Activated T-cell treated with anti-CD3 and anti-CD28 coated beads, Interleukin-2, amount 50 U/mL, for 4 hours (primary cell): ENCODE measurements at regions not wholly inside any gene's neighbourhood (a gene's known extent, or its start where the extent isn't known, plus 50 kb on each side); places are given as distances from the start of the nearest gene placed in this dataset.

Source experiments
- ATAC-seq, 2 donors: fragments of 200-7000 bp; cut with Tn5 transposase; one replicate each; pipeline ENCODE4 v1.10.0; 2021
- DNase-seq: peaks from one replicate; pipeline ENCODE4 v3.0.0-alpha.2; 2020
- H3K27me3 Mint-ChIP-seq: one replicate; pipeline ENCODE4 v1.8.0; 2021; ENCODE audit warnings: low read depth, mixed read lengths
- H3K36me3 Mint-ChIP-seq: one replicate; pipeline ENCODE4 v1.8.0; 2022; ENCODE audit warnings: mixed read lengths; ENCODE audit not compliant: insufficient read depth
- H3K4me1 Mint-ChIP-seq: one replicate; pipeline ENCODE4 v1.8.0; 2021; ENCODE audit warnings: low read depth, mixed read lengths
- H3K4me3 Mint-ChIP-seq: one replicate; pipeline ENCODE4 v1.8.0; 2021; ENCODE audit warnings: mild to moderate bottlenecking, moderate library complexity, mixed read lengths
- H3K9me3 Mint-ChIP-seq: one replicate; pipeline ENCODE4 v1.8.0; 2021; ENCODE audit warnings: mixed read lengths

GRCh38 chr13:65064967-65065366, 2165.2 kb downstream of the PCDH9 start:
- no peak overlapping the region for H3K4me3 Mint-ChIP-seq
- no peaks in the 10 kb centered on the region for H3K4me1 Mint-ChIP-seq
- H3K36me3 Mint-ChIP-seq = no peaks in the 10 kb centered on the region
- H3K27me3 Mint-ChIP-seq = no peaks in the 10 kb centered on the region
- DNase-seq (no peak), ATAC-seq (no peak)
- H3K9me3 Mint-ChIP-seq = peaks cover 14% of the 10 kb centered on the region

- DNase-seq (no peak), ATAC-seq (no peak)
- H3K9me3 Mint-ChIP-seq = peaks cover 15% of the 10 kb centered on the region
- no peaks in the 10 kb centered on the region for H3K36me3 Mint-ChIP-seq
- no peaks in the 10 kb centered on the region for H3K27me3 Mint-ChIP-seq
- no peaks in the 10 kb centered on the region for H3K4me1 Mint-ChIP-seq
- H3K4me3 Mint-ChIP-seq = no peak overlapping the region
Observed at GRCh38 chr13:65063753-65064152, 2166.4 kb downstream of the PCDH9 start.

- DNase-seq = no peak
- no peak overlapping the region for H3K4me3 Mint-ChIP-seq
- no peaks in the 10 kb centered on the region for H3K27me3 Mint-ChIP-seq
- H3K36me3 Mint-ChIP-seq = no peaks in the 10 kb centered on the region
- ATAC-seq = no peak
- H3K4me1 Mint-ChIP-seq = no peaks in the 10 kb centered on the region
- H3K9me3 Mint-ChIP-seq = peaks cover 13% of the 10 kb centered on the region
Observed at GRCh38 chr13:65057986-65058385, 2172.2 kb downstream of the PCDH9 start.

- Mint-ChIP-seq H3K27me3 (no peaks in the 10 kb centered on the region), H3K9me3 (peaks cover 9% of the 10 kb centered on the region)
Observed at GRCh38 chr13:65054277-65054676, 2175.9 kb downstream of the PCDH9 start.

GRCh38 chr13:65036999-65037398, 2193.1 kb downstream of the PCDH9 start:
- Mint-ChIP-seq H3K36me3 (no peaks in the 10 kb centered on the region), H3K4me1 (no peaks in the 10 kb centered on the region), H3K27me3 (no peaks in the 10 kb centered on the region), H3K9me3 (peaks cover 9% of the 10 kb centered on the region), H3K4me3 (no peak overlapping the region)
- ATAC-seq = no peak
- DNase-seq = no peak

More at GRCh38 chr13:65054277-65054676, 2175.9 kb downstream of the PCDH9 start:
- Mint-ChIP-seq H3K4me1 (no peaks in the 10 kb centered on the region), H3K36me3 (no peaks in the 10 kb centered on the region), H3K4me3 (no peak overlapping the region)
- ATAC-seq (no peak), DNase-seq (no peak)

- peaks cover 13% of the 10 kb centered on the region for H3K9me3 Mint-ChIP-seq
- H3K4me1 Mint-ChIP-seq = no peaks in the 10 kb centered on the region
- H3K4me3 Mint-ChIP-seq = no peak overlapping the region
- DNase-seq (no peak), ATAC-seq (no peak)
- H3K36me3 Mint-ChIP-seq = no peaks in the 10 kb centered on the region
- H3K27me3 Mint-ChIP-seq = no peaks in the 10 kb centered on the region
Observed at GRCh38 chr13:65035302-65035701, 2194.8 kb downstream of the PCDH9 start.

GRCh38 chr13:65034266-65034665, 2195.9 kb downstream of the PCDH9 start:
- no peak overlapping the region for H3K4me3 Mint-ChIP-seq
- DNase-seq (peak; percentile 4), ATAC-seq (no peak)
- no peaks in the 10 kb centered on the region for H3K36me3 Mint-ChIP-seq
- no peaks in the 10 kb centered on the region for H3K27me3 Mint-ChIP-seq
- H3K9me3 Mint-ChIP-seq = peaks cover 17% of the 10 kb centered on the region
- no peaks in the 10 kb centered on the region for H3K4me1 Mint-ChIP-seq

GRCh38 chr13:65032825-65033224, 2197.3 kb downstream of the PCDH9 start:
- ATAC-seq = no peak

GRCh38 chr13:65028101-65028500, 2202.0 kb downstream of the PCDH9 start:
- H3K9me3 Mint-ChIP-seq = peaks cover 25% of the 10 kb centered on the region
- H3K36me3 Mint-ChIP-seq = no peaks in the 10 kb centered on the region
- H3K4me1 Mint-ChIP-seq = no peaks in the 10 kb centered on the region
- no peak for DNase-seq
- no peak for ATAC-seq
- H3K27me3 Mint-ChIP-seq = no peaks in the 10 kb centered on the region
- no peak overlapping the region for H3K4me3 Mint-ChIP-seq

More at GRCh38 chr13:65032825-65033224, 2197.3 kb downstream of the PCDH9 start:
- Mint-ChIP-seq H3K27me3 (no peaks in the 10 kb centered on the region), H3K4me3 (no peak overlapping the region), H3K36me3 (no peaks in the 10 kb centered on the region), H3K4me1 (no peaks in the 10 kb centered on the region), H3K9me3 (peaks cover 18% of the 10 kb centered on the region)
- DNase-seq = no peak

GRCh38 chr13:65026505-65026904, 2203.6 kb downstream of the PCDH9 start:
- peaks cover 34% of the 10 kb centered on the region for H3K9me3 Mint-ChIP-seq
- no peaks in the 10 kb centered on the region for H3K27me3 Mint-ChIP-seq
- no peak overlapping the region for H3K4me3 Mint-ChIP-seq
- ATAC-seq = no peak
- no peak for DNase-seq
- H3K36me3 Mint-ChIP-seq = no peaks in the 10 kb centered on the region
- no peaks in the 10 kb centered on the region for H3K4me1 Mint-ChIP-seq

- Mint-ChIP-seq H3K27me3 (no peaks in the 10 kb centered on the region), H3K4me3 (no peak overlapping the region), H3K36me3 (no peaks in the 10 kb centered on the region), H3K4me1 (no peaks in the 10 kb centered on the region), H3K9me3 (peaks cover 16% of the 10 kb centered on the region)
- ATAC-seq (no peak), DNase-seq (no peak)
Observed at GRCh38 chr13:65011378-65011777, 2218.8 kb downstream of the PCDH9 start.

GRCh38 chr13:64997438-64997837, 2232.7 kb downstream of the PCDH9 start:
- no peak overlapping the region for H3K4me3 Mint-ChIP-seq
- H3K9me3 Mint-ChIP-seq = peaks cover 24% of the 10 kb centered on the region
- H3K4me1 Mint-ChIP-seq = no peaks in the 10 kb centered on the region
- H3K36me3 Mint-ChIP-seq = no peaks in the 10 kb centered on the region
- no peaks in the 10 kb centered on the region for H3K27me3 Mint-ChIP-seq
- no peak for DNase-seq
- ATAC-seq = no peak

GRCh38 chr13:64993514-64994164, 2236.5 kb downstream of the PCDH9 start:
- H3K27me3 Mint-ChIP-seq = no peaks in the 10 kb centered on the region
- H3K36me3 Mint-ChIP-seq = no peaks in the 10 kb centered on the region
- no peak for DNase-seq
- no peak for ATAC-seq
- H3K4me1 Mint-ChIP-seq = no peaks in the 10 kb centered on the region
- H3K9me3 Mint-ChIP-seq = peaks cover 19% of the 10 kb centered on the region
- no peak overlapping the region for H3K4me3 Mint-ChIP-seq

- DNase-seq (no peak), ATAC-seq (no peak)
- Mint-ChIP-seq H3K36me3 (no peaks in the 10 kb centered on the region), H3K9me3 (peaks cover 19% of the 10 kb centered on the region), H3K4me3 (no peak overlapping the region), H3K4me1 (no peaks in the 10 kb centered on the region), H3K27me3 (no peaks in the 10 kb centered on the region)
Observed at GRCh38 chr13:64992314-64992713, 2237.8 kb downstream of the PCDH9 start.

GRCh38 chr13:64985075-64985474, 2245.1 kb downstream of the PCDH9 start:
- ATAC-seq = no peak
- no peaks in the 10 kb centered on the region for H3K4me1 Mint-ChIP-seq

More at GRCh38 chr13:64985075-64985474, 2245.1 kb downstream of the PCDH9 start:
- no peak for DNase-seq
- peaks cover 21% of the 10 kb centered on the region for H3K9me3 Mint-ChIP-seq
- H3K27me3 Mint-ChIP-seq = no peaks in the 10 kb centered on the region
- H3K36me3 Mint-ChIP-seq = no peaks in the 10 kb centered on the region
- no peak overlapping the region for H3K4me3 Mint-ChIP-seq
